Keratinocyte (primary cell): ENCODE measurements at regions not wholly inside any gene's neighbourhood (a gene's known extent, or its start where the extent isn't known, plus 50 kb on each side); places are given as distances from the start of the nearest gene placed in this dataset.

ENCODE experiments used
- EZH2 ChIP-seq: IDR thresholded peaks from one replicate; pipeline ENCODE4 v1.6.1; 2012; ENCODE audit warnings: inconsistent platforms, mild to moderate bottlenecking, low read length, moderate library complexity
- TF ChIP-seq, protein P1 (sequence below), 3 experiments: IDR thresholded peaks in 1 of 3; conservative IDR thresholded peaks in 1 of 3; optimal IDR thresholded peaks in 1 of 3; 2 replicates in 2 of 3; 3 replicates in 1 of 3; pipeline versions ENCODE3 to v1.5.1; 2011; ENCODE audit warnings: low read length in 3 of 3, mild to moderate bottlenecking in 3 of 3, moderate library complexity in 2 of 3, control low read depth in 1 of 3, inconsistent platforms in 1 of 3; ENCODE audit not compliant: insufficient read depth in 2 of 3; ENCODE audit errors: extremely low read depth in 1 of 3

DNA sequence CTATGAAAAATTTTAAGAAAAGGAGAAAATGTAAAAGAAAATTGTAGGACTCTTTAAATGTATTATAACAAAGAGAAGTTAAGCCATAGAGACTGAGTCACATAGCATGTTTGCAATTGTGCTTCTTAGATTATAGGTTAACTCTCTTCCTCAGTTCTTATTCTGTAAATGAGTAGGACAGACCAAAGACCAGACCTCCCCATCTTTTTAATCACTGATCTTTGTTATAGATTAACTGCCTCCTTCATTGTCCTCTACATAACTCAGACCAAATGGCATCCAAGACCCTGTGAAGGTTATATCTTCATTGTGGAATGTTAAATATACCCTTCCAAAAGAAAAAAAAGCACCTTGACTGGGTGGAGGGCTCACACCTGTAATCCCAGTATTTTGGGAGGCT, 316.9 kb upstream of the LRRTM4 start:
- TF ChIP-seq EZH2 = no peak
- TF ChIP-seq, protein P1, sequence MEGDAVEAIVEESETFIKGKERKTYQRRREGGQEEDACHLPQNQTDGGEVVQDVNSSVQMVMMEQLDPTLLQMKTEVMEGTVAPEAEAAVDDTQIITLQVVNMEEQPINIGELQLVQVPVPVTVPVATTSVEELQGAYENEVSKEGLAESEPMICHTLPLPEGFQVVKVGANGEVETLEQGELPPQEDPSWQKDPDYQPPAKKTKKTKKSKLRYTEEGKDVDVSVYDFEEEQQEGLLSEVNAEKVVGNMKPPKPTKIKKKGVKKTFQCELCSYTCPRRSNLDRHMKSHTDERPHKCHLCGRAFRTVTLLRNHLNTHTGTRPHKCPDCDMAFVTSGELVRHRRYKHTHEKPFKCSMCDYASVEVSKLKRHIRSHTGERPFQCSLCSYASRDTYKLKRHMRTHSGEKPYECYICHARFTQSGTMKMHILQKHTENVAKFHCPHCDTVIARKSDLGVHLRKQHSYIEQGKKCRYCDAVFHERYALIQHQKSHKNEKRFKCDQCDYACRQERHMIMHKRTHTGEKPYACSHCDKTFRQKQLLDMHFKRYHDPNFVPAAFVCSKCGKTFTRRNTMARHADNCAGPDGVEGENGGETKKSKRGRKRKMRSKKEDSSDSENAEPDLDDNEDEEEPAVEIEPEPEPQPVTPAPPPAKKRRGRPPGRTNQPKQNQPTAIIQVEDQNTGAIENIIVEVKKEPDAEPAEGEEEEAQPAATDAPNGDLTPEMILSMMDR (optimal IDR thresholded peaks at IDR 0.05 in 1 of 3, IDR thresholded peaks at IDR 0.05 in 1 of 3, conservative IDR thresholded peaks at IDR 0.05 in 1 of 3; ENCODE audit: extremely low read depth in 1 of 3, insufficient read depth in 2 of 3, low read length in 3 of 3) = no peak
